Lower lobe of right lung (tissue), 2 donors: ENCODE measurements at regions not wholly inside any gene's neighbourhood (a gene's known extent, or its start where the extent isn't known, plus 50 kb on each side); places are given as distances from the start of the nearest gene placed in this dataset.
A peak's percentile ranks its signal among the peaks of the same experiment; 100 is the strongest.

Source experiments
- ATAC-seq, 2 donors: fragments of 200-7000 bp; cut with Tn5 transposase; one replicate each; pipeline ENCODE4 v1.9.1; 2020 to 2022; ENCODE audit warnings: mild to moderate bottlenecking in 2 of 2, moderate library complexity in 2 of 2
- DNase-seq: peaks from one replicate; pipeline ENCODE4 v3.0.0-alpha.2; 2020
- H3K27ac ChIP-seq: fragments of 200-600 bp; one replicate; pipeline ENCODE4 v1.8.0; 2022
- H3K27me3 ChIP-seq: fragments of 200-600 bp; one replicate; pipeline ENCODE4 v1.8.0; 2022; ENCODE audit warnings: low read depth
- H3K36me3 ChIP-seq: fragments of 200-600 bp; one replicate; pipeline ENCODE4 v1.8.0; 2022; ENCODE audit warnings: mild to moderate bottlenecking
- H3K4me1 ChIP-seq: fragments of 200-600 bp; one replicate; pipeline ENCODE4 v1.8.0; 2022
- H3K4me3 ChIP-seq: fragments of 200-600 bp; one replicate; pipeline ENCODE4 v1.8.0; 2022; ENCODE audit warnings: mild to moderate bottlenecking
- H3K9me3 ChIP-seq: fragments of 200-600 bp; one replicate; pipeline ENCODE4 v1.8.0; 2022
- intact Hi-C: fragments of 100-400 bp; cut with DNase I; formaldehyde crosslinking; loops from one replicate; pipeline ENCODE4 v1.11.0; 2022
- TF ChIP-seq, protein P1 (sequence below): fragments of 200-600 bp; IDR thresholded peaks from one replicate; pipeline ENCODE4 v1.8.0; 2022; ENCODE audit warnings: antibody characterized with exemption, mild to moderate bottlenecking
- donor health status: DM: no; HTN: yes; CAD: no; lungs with severe emphysema.

DNA sequence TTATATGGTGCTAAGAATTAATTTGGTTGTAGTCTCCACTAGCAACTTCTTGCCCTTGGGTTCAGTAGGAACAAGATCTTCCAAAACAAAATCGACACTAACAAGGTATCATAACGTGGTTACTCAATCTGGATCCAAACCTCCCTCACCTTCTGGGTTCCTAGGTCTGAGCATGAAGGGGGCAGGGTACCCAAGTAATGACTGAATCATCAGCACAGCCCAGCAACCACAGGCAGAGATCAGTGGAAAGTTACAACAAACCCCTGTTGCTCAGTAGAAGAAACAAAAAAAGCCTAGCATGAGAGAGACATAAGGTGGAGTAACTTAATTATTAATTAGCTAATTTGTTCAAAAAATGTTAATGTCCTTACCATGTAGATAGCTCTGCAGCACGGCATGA is 221.4 kb downstream of the BLID start:
- intact Hi-C loops, result no loop called here
- no peak for DNase-seq

DNA sequence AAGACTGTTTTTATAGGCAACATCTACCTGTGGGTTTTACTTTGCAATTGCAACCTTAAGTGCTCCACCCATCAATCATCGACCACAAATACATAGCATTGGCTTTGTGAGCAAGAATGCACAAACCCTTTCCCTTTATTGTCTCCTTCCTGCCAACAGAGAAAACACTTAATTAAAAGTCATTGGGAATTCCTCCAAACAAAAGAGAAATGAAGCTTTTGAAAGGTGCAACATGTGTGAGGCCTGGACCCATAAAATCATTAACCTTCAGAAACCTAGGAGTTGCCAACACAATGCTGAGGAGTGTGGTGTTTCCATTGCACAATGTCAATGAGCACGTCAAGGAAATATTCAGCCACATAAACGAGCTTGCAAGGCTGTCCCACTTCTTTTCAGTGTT is 223.2 kb downstream of the BLID start:
- ATAC-seq (no peak), DNase-seq (no peak)
- TF ChIP-seq, protein P1, sequence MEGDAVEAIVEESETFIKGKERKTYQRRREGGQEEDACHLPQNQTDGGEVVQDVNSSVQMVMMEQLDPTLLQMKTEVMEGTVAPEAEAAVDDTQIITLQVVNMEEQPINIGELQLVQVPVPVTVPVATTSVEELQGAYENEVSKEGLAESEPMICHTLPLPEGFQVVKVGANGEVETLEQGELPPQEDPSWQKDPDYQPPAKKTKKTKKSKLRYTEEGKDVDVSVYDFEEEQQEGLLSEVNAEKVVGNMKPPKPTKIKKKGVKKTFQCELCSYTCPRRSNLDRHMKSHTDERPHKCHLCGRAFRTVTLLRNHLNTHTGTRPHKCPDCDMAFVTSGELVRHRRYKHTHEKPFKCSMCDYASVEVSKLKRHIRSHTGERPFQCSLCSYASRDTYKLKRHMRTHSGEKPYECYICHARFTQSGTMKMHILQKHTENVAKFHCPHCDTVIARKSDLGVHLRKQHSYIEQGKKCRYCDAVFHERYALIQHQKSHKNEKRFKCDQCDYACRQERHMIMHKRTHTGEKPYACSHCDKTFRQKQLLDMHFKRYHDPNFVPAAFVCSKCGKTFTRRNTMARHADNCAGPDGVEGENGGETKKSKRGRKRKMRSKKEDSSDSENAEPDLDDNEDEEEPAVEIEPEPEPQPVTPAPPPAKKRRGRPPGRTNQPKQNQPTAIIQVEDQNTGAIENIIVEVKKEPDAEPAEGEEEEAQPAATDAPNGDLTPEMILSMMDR, result no peak
- Histone ChIP-seq H3K27me3 (no peaks in the 10 kb centered on the region), H3K36me3 (no peaks in the 10 kb centered on the region), H3K4me3 (no peak overlapping the region), H3K27ac (no peak overlapping the region), H3K4me1 (peaks cover 6% of the 10 kb centered on the region), H3K9me3 (no peaks in the 10 kb centered on the region)
- intact Hi-C loops, result no loop called here

More for the DNA sequence above, 221.4 kb downstream of the BLID start:
- Histone ChIP-seq H3K9me3 (no peaks in the 10 kb centered on the region), H3K27ac (no peak overlapping the region), H3K27me3 (no peaks in the 10 kb centered on the region), H3K4me3 (no peak overlapping the region), H3K4me1 (peaks cover 4% of the 10 kb centered on the region), H3K36me3 (no peaks in the 10 kb centered on the region)
- ATAC-seq, result no peak
- TF ChIP-seq, protein P1, result no peak

DNA sequence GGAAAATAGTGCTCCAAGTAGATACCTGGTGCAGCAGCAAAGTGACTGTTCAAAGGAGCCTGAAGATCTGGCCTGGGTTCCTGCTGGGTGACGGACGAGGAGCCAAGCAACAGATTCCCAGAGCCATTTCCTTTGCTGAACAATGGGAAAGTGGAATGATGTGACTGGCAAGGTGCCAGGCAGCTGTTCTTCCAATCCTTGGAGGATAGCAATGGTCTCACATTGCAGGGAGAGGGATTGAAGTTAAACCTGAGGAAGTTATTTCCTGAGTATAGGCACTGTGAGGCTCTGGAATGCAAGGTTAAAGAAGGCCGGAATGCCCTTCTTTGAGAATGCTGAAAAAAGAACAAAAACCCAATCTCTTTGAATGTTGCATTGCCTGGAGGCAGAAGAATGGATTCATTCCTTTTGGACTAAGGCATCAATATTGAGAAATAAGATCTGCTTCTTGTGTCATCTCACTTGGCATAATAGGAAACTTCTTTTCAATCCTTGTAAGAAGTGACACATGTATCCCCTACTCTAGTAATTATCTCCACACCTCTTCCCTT is 223.8 kb downstream of the BLID start:
- H3K27ac ChIP-seq, result no peak overlapping the region
- intact Hi-C loops, result no loop called here
- TF ChIP-seq, protein P1, result no peak
- DNase-seq (no peak), ATAC-seq (no peak)
- no peak overlapping the region for H3K4me3 ChIP-seq
- H3K9me3 ChIP-seq, result no peaks in the 10 kb centered on the region
- H3K4me1 ChIP-seq, result peaks cover 7% of the 10 kb centered on the region
- no peaks in the 10 kb centered on the region for H3K27me3 ChIP-seq
- no peaks in the 10 kb centered on the region for H3K36me3 ChIP-seq

DNA sequence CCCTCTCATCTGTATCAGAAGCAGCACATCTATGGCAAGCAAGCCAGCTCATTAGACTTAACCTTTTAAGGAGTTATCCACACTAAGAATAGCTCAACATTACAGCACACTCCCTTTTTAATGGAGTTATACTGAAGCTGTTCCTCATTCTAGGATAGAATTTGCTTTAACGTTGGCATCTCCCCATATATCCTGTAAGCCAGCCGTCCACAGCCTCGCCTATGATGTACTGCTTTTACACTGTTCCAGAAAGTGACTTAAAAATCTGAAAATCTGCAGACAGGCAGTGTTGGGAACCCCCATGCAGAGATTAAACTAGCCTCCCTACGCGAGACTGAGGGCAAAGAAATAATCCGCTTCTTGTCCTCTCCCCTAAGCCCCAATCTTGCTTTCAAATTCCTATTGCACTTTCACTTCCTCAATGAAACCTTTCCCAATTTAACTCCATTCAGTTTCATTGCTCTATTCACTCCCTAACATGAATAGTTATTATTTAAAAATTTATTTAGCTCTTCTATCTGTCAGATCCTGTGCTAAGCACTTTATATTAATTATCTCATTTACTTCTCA is 225.0 kb downstream of the BLID start:
- Histone ChIP-seq H3K27me3 (no peaks in the 10 kb centered on the region), H3K4me3 (no peak overlapping the region), H3K27ac (no peak overlapping the region), H3K9me3 (no peaks in the 10 kb centered on the region), H3K4me1 (peaks cover 18% of the 10 kb centered on the region), H3K36me3 (no peaks in the 10 kb centered on the region)
- ATAC-seq (peak; percentile 36 to 38), DNase-seq (no peak)
- intact Hi-C loops, result no loop called here
- TF ChIP-seq, protein P1, result no peak

DNA sequence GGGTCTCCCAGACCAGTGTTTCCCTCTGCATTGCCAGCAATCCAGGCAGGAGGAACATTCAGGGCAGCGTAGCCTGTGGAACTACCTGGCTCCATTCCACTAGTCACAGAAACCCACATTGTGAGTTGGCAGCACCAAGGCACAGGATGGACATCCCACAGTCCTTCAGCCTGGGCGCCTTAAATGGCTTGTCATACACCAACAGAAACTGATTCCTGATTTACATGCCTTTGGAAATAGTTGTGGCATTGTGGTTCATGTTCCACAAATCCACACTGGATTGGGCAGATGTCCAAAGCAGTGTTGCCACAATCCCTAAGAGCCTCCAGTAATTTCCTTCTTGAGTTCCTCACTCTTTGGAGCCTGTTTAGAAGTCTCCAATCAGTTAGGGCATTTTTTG is 225.6 kb downstream of the BLID start:
- Histone ChIP-seq H3K9me3 (no peaks in the 10 kb centered on the region), H3K36me3 (no peaks in the 10 kb centered on the region), H3K27me3 (no peaks in the 10 kb centered on the region), H3K4me3 (no peak overlapping the region), H3K4me1 (peaks cover 20% of the 10 kb centered on the region), H3K27ac (no peak overlapping the region)
- no peak for DNase-seq
- TF ChIP-seq, protein P1, result no peak
- peak in 1 of 2 donors; percentile 11 for ATAC-seq
- intact Hi-C loops, result no loop called here
